ENCODE measurements at regions not wholly inside any gene's neighbourhood (a gene's known extent, or its start where the extent isn't known, plus 50 kb on each side); places are given as distances from the start of the nearest gene placed in this dataset.

DNA sequence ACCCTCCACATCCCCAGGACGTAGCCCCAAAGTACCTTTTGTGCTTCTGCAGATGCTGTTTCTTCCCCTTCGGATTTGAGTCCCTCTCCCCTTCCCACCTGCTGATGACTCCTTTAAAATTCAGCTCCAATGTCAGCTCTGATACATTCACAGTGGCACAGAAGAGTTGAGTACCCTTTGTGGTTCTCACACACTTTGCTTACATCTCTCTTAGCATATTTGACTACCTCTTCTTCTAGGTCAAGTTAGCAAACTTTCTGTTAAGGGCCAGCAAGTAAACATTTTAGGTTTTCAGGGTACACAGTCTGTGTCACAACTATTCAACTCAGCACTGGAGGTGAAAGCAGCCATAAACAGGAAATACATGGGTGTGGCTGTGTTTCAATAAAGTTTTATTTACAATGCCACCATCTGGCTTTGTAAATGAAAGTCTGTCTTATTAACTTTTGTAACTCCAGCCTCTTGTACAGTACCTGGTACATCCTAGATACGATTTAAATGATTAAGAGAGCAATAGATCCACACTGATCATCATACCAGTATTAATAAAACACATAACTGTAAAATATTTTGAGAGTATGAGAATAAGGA lies 161.7 kb downstream of the SOX9 start:
- no peak overlapping the region for H3K27ac ChIP-seq
- H3K27me3 ChIP-seq, result no peaks in the 10 kb centered on the region
- no peaks in the 10 kb centered on the region for H3K36me3 ChIP-seq (replicated peaks; ENCODE audit: insufficient read depth, low read depth)
- no peak overlapping the region for H3K4me3 ChIP-seq
- TF ChIP-seq EZH2phosphoT487 (IDR thresholded peaks at IDR 0.05; ENCODE audit: low read depth, severe bottlenecking, unreplicated experiment), result no peak
- no peak for TF ChIP-seq EZH2 (IDR thresholded peaks at IDR 0.05; ENCODE audit: borderline replicate concordance)
- TF ChIP-seq CTCF (IDR thresholded peaks at IDR 0.05; ENCODE audit: poor library complexity), result no peak
- H3K4me1 ChIP-seq (ENCODE audit: insufficient read depth), result no peaks in the 10 kb centered on the region
- no peaks in the 10 kb centered on the region for H3K79me2 ChIP-seq
- H3K4me2 ChIP-seq, result no peak overlapping the region
- H3K9me3 ChIP-seq (ENCODE audit: low read depth), result no peaks in the 10 kb centered on the region
- H4K20me1 ChIP-seq (ENCODE audit: insufficient read depth, poor library complexity, severe bottlenecking), result no peaks in the 10 kb centered on the region
- DNase-seq (ENCODE audit: low spot score), result no peak
- no peak overlapping the region for H2AFZ ChIP-seq
- H3K9me2 ChIP-seq (replicated peaks; ENCODE audit: insufficient read depth), result no peaks in the 10 kb centered on the region
- WGBS (ENCODE audit: low lambda C conversion rate, missing lambda C conversion rate), result 87% methylated on average over 3 of the region's 3 CpGs

DNA sequence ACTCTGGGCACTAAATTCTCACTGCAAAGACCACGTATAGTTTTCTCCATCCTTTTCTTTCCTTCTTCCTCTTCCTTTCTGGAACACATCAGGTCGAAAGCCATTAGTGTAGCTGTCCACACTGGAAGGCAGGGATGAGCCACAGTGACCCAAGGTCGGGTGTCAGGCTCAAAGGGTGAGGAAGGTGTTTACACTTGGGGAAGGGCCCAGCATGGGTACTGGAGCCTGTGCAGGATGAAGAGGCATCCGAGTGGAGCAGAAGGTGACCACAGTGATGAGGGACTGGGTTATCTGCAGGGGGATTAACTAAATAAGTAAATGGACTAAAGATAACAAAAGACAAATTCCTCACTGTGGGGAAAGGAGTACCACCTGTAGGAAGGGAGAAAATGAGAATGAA lies 164.0 kb downstream of the SOX9 start:
- TF ChIP-seq CTCF (IDR thresholded peaks at IDR 0.05; ENCODE audit: poor library complexity) (no peak), EZH2phosphoT487 (IDR thresholded peaks at IDR 0.05; ENCODE audit: low read depth, severe bottlenecking, unreplicated experiment) (no peak), EZH2 (IDR thresholded peaks at IDR 0.05; ENCODE audit: borderline replicate concordance) (no peak)
- WGBS (ENCODE audit: low lambda C conversion rate, missing lambda C conversion rate), result 56% methylated on average over 4 of the region's 4 CpGs
- Histone ChIP-seq H3K27me3 (no peaks in the 10 kb centered on the region), H3K4me2 (no peak overlapping the region), H3K9me2 (replicated peaks; ENCODE audit: insufficient read depth) (no peaks in the 10 kb centered on the region), H3K27ac (no peak overlapping the region), H3K9me3 (ENCODE audit: low read depth) (no peaks in the 10 kb centered on the region), H3K79me2 (no peaks in the 10 kb centered on the region), H4K20me1 (ENCODE audit: insufficient read depth, poor library complexity, severe bottlenecking) (no peaks in the 10 kb centered on the region), H3K36me3 (replicated peaks; ENCODE audit: insufficient read depth, low read depth) (no peaks in the 10 kb centered on the region), H3K4me1 (ENCODE audit: insufficient read depth) (no peaks in the 10 kb centered on the region), H2AFZ (no peak overlapping the region), H3K4me3 (no peak overlapping the region)
- no peak for DNase-seq (ENCODE audit: low spot score)

DNA sequence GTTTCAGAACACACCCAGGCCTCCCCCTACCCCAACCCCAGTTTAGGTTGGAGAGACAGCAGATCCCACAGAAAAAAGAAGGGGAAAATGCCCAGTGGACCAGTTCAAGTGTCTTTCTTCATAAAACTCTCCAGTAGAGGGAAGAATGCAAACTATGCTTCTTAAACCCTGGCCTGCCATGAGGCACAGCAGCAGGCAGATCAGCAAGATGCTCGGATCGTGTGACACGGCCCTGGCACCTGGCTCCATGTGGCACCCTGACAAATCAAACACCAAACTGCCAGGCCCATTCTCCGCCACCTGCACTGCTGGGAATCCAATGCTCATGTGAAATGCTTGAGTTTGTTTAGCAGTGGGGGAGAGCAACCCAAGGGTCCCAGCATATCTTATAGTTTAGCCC lies 166.8 kb downstream of the SOX9 start:
- TF ChIP-seq EZH2 (IDR thresholded peaks at IDR 0.05; ENCODE audit: borderline replicate concordance) (no peak), CTCF (IDR thresholded peaks at IDR 0.05; ENCODE audit: poor library complexity) (no peak), EZH2phosphoT487 (IDR thresholded peaks at IDR 0.05; ENCODE audit: low read depth, severe bottlenecking, unreplicated experiment) (no peak)
- H3K9me2 ChIP-seq (replicated peaks; ENCODE audit: insufficient read depth), result no peaks in the 10 kb centered on the region
- no peak overlapping the region for H3K4me2 ChIP-seq
- H2AFZ ChIP-seq, result no peak overlapping the region
- H3K27me3 ChIP-seq, result no peaks in the 10 kb centered on the region
- H3K79me2 ChIP-seq, result no peaks in the 10 kb centered on the region
- no peaks in the 10 kb centered on the region for H3K36me3 ChIP-seq (replicated peaks; ENCODE audit: insufficient read depth, low read depth)
- H3K4me1 ChIP-seq (ENCODE audit: insufficient read depth), result no peaks in the 10 kb centered on the region
- H3K27ac ChIP-seq, result no peak overlapping the region
- no peak for DNase-seq (ENCODE audit: low spot score)
- H3K9me3 ChIP-seq (ENCODE audit: low read depth), result no peaks in the 10 kb centered on the region
- H4K20me1 ChIP-seq (ENCODE audit: insufficient read depth, poor library complexity, severe bottlenecking), result no peaks in the 10 kb centered on the region
- WGBS (ENCODE audit: low lambda C conversion rate, missing lambda C conversion rate), result 69% methylated on average over 4 of the region's 4 CpGs
- no peak overlapping the region for H3K4me3 ChIP-seq

GRCh38 chr17:72294487-72294893 lies 173.7 kb downstream of the SOX9 start:
- WGBS (ENCODE audit: low lambda C conversion rate, missing lambda C conversion rate), result 90% methylated on average over 3 of the region's 3 CpGs
- H3K27me3 ChIP-seq, result no peaks in the 10 kb centered on the region

More at GRCh38 chr17:72294487-72294893, 173.7 kb downstream of the SOX9 start:
- no peaks in the 10 kb centered on the region for H3K9me2 ChIP-seq (replicated peaks; ENCODE audit: insufficient read depth)
- no peaks in the 10 kb centered on the region for H3K4me1 ChIP-seq (ENCODE audit: insufficient read depth)
- H3K4me3 ChIP-seq, result no peak overlapping the region
- H2AFZ ChIP-seq, result no peak overlapping the region
- no peaks in the 10 kb centered on the region for H3K9me3 ChIP-seq (ENCODE audit: low read depth)
- no peak for DNase-seq (ENCODE audit: low spot score)
- H3K4me2 ChIP-seq, result no peak overlapping the region
- no peak for TF ChIP-seq EZH2phosphoT487 (IDR thresholded peaks at IDR 0.05; ENCODE audit: low read depth, severe bottlenecking, unreplicated experiment)
- TF ChIP-seq CTCF (IDR thresholded peaks at IDR 0.05; ENCODE audit: poor library complexity), result no peak
- TF ChIP-seq EZH2 (IDR thresholded peaks at IDR 0.05; ENCODE audit: borderline replicate concordance), result no peak
- no peaks in the 10 kb centered on the region for H3K79me2 ChIP-seq
- H4K20me1 ChIP-seq (ENCODE audit: insufficient read depth, poor library complexity, severe bottlenecking), result no peaks in the 10 kb centered on the region
- H3K36me3 ChIP-seq (replicated peaks; ENCODE audit: insufficient read depth, low read depth), result no peaks in the 10 kb centered on the region
- no peak overlapping the region for H3K27ac ChIP-seq
